ENCODE measurements at regions not wholly inside any gene's neighbourhood (a gene's known extent, or its start where the extent isn't known, plus 50 kb on each side); places are given as distances from the start of the nearest gene placed in this dataset.

DNA sequence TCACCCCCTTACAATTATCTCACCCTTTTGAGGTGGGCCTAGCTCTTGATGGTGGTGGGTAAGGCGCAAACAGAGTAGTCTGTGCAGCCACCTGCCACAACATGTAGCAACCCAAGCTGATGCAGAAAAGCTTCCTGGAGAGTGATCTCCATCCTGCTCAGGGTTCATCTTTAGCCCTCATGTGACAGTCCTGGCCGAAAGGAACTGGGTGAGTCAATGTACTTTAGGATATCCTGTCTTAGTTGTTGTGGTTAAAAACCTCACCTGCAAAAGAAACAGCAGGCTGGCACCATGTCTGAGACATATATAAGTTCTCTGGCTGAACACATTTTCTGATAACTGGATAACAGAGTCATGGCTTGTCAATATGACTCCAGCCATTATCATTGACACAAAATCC is 183.5 kb upstream of the CPHXL start:
- TF ChIP-seq, protein P1, sequence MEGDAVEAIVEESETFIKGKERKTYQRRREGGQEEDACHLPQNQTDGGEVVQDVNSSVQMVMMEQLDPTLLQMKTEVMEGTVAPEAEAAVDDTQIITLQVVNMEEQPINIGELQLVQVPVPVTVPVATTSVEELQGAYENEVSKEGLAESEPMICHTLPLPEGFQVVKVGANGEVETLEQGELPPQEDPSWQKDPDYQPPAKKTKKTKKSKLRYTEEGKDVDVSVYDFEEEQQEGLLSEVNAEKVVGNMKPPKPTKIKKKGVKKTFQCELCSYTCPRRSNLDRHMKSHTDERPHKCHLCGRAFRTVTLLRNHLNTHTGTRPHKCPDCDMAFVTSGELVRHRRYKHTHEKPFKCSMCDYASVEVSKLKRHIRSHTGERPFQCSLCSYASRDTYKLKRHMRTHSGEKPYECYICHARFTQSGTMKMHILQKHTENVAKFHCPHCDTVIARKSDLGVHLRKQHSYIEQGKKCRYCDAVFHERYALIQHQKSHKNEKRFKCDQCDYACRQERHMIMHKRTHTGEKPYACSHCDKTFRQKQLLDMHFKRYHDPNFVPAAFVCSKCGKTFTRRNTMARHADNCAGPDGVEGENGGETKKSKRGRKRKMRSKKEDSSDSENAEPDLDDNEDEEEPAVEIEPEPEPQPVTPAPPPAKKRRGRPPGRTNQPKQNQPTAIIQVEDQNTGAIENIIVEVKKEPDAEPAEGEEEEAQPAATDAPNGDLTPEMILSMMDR (IDR thresholded peaks at IDR 0.05; ENCODE audit: control extremely low read depth, extremely low read depth): no peak
- WGBS, 2 donors: 48 to 57% methylated on average over 2 of the region's 2 CpGs
- no peaks in the 10 kb centered on the region for H3K27me3 ChIP-seq (ENCODE audit: control insufficient read depth in 3 of 3, insufficient read depth in 3 of 3, low read length in 2 of 3)

DNA sequence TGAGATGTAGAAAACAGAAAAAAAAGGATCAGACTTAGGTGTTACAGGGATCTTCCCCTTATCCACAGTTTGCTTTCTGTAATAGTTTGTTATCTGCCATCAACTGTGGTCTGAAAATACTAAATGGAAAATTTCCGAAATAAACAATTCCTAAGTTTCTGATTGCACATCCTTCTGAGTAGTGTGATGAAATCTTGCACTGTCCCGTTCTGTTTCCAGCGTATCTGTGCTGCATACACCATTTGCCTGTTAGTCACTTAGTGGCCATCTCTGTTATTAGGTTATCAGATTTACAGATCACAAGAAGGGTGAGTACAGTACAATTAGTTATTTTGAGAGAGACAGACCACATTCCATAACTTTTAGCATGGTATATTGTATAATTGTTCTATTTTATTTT is 185.6 kb upstream of the CPHXL start:
- Histone ChIP-seq H3K27ac (ENCODE audit: low read depth in 1 of 2, low read length in 1 of 2) (no peak overlapping the region), H3K27me3 (ENCODE audit: control insufficient read depth in 3 of 3, insufficient read depth in 3 of 3, low read length in 2 of 3) (no peaks in the 10 kb centered on the region), H3K9me3 (ENCODE audit: control insufficient read depth in 4 of 4, insufficient read depth in 3 of 4, low read length in 3 of 4) (no peaks in the 10 kb centered on the region), H3K36me3 (ENCODE audit: control insufficient read depth in 4 of 4, insufficient read depth in 4 of 4, low read length in 4 of 4) (no peaks in the 10 kb centered on the region), H3K9ac (ENCODE audit: insufficient read depth in 1 of 2, low read length in 2 of 2) (no peak overlapping the region), H3K4me1 (ENCODE audit: control insufficient read depth in 5 of 5, insufficient read depth in 5 of 5, low read length in 5 of 5) (no peaks in the 10 kb centered on the region), H3K4me3 (no peak overlapping the region)
- no peak for DNase-seq
- TF ChIP-seq, protein P1 (IDR thresholded peaks at IDR 0.05; ENCODE audit: control extremely low read depth, extremely low read depth): no peak
- no peak for ATAC-seq (ENCODE audit: insufficient read depth, low FRiP score)
- WGBS, 2 donors: 77 to 81% methylated on average over 3 of the region's 3 CpGs

More for the DNA sequence above, 183.5 kb upstream of the CPHXL start:
- H3K27ac ChIP-seq (ENCODE audit: low read depth in 1 of 2, low read length in 1 of 2): no peak overlapping the region
- no peaks in the 10 kb centered on the region for H3K4me1 ChIP-seq (ENCODE audit: control insufficient read depth in 5 of 5, insufficient read depth in 5 of 5, low read length in 5 of 5)
- H3K4me3 ChIP-seq: no peak overlapping the region
- H3K9ac ChIP-seq (ENCODE audit: insufficient read depth in 1 of 2, low read length in 2 of 2): no peak overlapping the region
- H3K36me3 ChIP-seq (ENCODE audit: control insufficient read depth in 4 of 4, insufficient read depth in 4 of 4, low read length in 4 of 4): no peaks in the 10 kb centered on the region
- H3K9me3 ChIP-seq (ENCODE audit: control insufficient read depth in 4 of 4, insufficient read depth in 3 of 4, low read length in 3 of 4): no peaks in the 10 kb centered on the region
- ATAC-seq (ENCODE audit: insufficient read depth, low FRiP score): no peak
- DNase-seq: no peak

DNA sequence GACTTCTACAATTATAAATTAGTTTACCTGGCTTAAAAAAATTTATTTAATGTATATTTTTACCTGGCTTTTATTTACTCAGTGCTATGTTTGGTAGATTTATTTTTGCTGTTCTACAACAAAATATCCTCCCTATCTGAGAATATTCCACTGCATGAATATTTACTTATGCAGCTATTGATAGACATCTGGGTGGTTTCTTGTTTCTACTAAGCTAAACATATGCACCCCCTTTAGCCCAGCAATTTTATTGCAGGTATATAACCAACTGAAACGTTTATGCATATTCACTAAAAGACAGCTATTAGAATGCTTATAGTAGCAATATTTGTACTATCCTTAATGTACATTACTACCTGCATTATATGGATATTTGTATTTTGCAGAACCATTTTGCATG is 187.7 kb upstream of the CPHXL start:
- TF ChIP-seq, protein P1 (IDR thresholded peaks at IDR 0.05; ENCODE audit: control extremely low read depth, extremely low read depth): no peak
- Histone ChIP-seq H3K27me3 (ENCODE audit: control insufficient read depth in 3 of 3, insufficient read depth in 3 of 3, low read length in 2 of 3) (no peaks in the 10 kb centered on the region), H3K27ac (ENCODE audit: low read depth in 1 of 2, low read length in 1 of 2) (no peak overlapping the region), H3K9ac (ENCODE audit: insufficient read depth in 1 of 2, low read length in 2 of 2) (no peak overlapping the region), H3K4me1 (ENCODE audit: control insufficient read depth in 5 of 5, insufficient read depth in 5 of 5, low read length in 5 of 5) (no peaks in the 10 kb centered on the region), H3K36me3 (ENCODE audit: control insufficient read depth in 4 of 4, insufficient read depth in 4 of 4, low read length in 4 of 4) (no peaks in the 10 kb centered on the region), H3K9me3 (ENCODE audit: control insufficient read depth in 4 of 4, insufficient read depth in 3 of 4, low read length in 3 of 4) (no peaks in the 10 kb centered on the region), H3K4me3 (no peak overlapping the region)
- WGBS, 2 donors: 46 to 60% methylated on average over 1 of the region's 1 CpG
- no peak for DNase-seq
- ATAC-seq (ENCODE audit: insufficient read depth, low FRiP score): no peak

DNA sequence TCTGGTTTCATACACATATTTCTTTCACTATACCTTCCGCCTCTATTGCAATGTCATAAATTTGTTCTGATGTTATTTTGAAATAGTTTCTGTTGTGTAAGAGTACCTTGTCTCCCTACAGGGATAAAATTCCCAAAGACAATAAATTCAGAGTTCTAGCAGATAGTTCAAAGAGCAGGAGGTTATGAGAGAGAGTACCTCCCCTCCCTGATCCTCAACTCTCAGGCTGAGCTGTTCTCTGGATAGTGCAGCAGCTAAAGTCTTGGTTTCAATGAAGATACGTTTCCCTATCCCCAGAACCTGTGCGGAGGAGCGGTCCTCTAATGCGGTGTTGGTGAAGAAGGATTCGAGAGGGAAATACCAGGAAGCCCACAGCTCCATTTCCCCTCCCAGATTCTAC is 190.2 kb upstream of the CPHXL start:
- ATAC-seq (ENCODE audit: insufficient read depth, low FRiP score): no peak
- TF ChIP-seq, protein P1 (IDR thresholded peaks at IDR 0.05; ENCODE audit: control extremely low read depth, extremely low read depth): no peak
- Histone ChIP-seq H3K9ac (ENCODE audit: insufficient read depth in 1 of 2, low read length in 2 of 2) (no peak overlapping the region), H3K27ac (ENCODE audit: low read depth in 1 of 2, low read length in 1 of 2) (no peak overlapping the region), H3K4me3 (no peak overlapping the region), H3K27me3 (ENCODE audit: control insufficient read depth in 3 of 3, insufficient read depth in 3 of 3, low read length in 2 of 3) (no peaks in the 10 kb centered on the region), H3K4me1 (ENCODE audit: control insufficient read depth in 5 of 5, insufficient read depth in 5 of 5, low read length in 5 of 5) (peaks cover 0 to 6% (median 0%) of the 10 kb centered on the region in 5 donors), H3K9me3 (ENCODE audit: control insufficient read depth in 4 of 4, insufficient read depth in 3 of 4, low read length in 3 of 4) (no peaks in the 10 kb centered on the region), H3K36me3 (ENCODE audit: control insufficient read depth in 4 of 4, insufficient read depth in 4 of 4, low read length in 4 of 4) (no peaks in the 10 kb centered on the region)
- WGBS, 2 donors: 89 to 91% methylated on average over 6 of the region's 6 CpGs
- DNase-seq: no peak
